A673 (cell line): ENCODE measurements at regions not wholly inside any gene's neighbourhood (a gene's known extent, or its start where the extent isn't known, plus 50 kb on each side); places are given as distances from the start of the nearest gene placed in this dataset.

Experiments
- BruUV-seq: library from RNA; stranded (reverse); fragments of 400-500 nt; replicated peaks from 2 replicates; lab custom pipeline; 2021; lab: Mats Ljungman, UMichigan
- CTCF ChIA-PET: fragments of 300-600 bp; sonication (Branson Sonifier 250); formaldehyde crosslinking; loops from one replicate; lab custom pipeline; 2022; ENCODE audit warnings: antibody characterized with exemption; lab: Charles Lee
- POLR2A ChIA-PET: fragments of 300-600 bp; sonication (Branson Sonifier 250); formaldehyde crosslinking; loops from one replicate; lab custom pipeline; 2022; ENCODE audit warnings: antibody characterized with exemption; ENCODE audit not compliant: low non-redundant PET; lab: Charles Lee
- DNase-seq: peaks from one replicate; pipeline ENCODE4 v3.0.0-alpha.2; 2015; ENCODE audit warnings: low spot score
- H3K27ac ChIP-seq: fragments of 200-600 bp; sonication (generic); 2 replicates; pipeline ENCODE4 v1.5.1; 2016; ENCODE audit warnings: mixed run types, low read depth, mild to moderate bottlenecking, mixed read lengths, antibody characterized with exemption, low read length; ENCODE audit not compliant: poor library complexity, severe bottlenecking
- H3K27me3 ChIP-seq: fragments of 200-600 bp; sonication (generic); replicated peaks from 2 replicates; pipeline ENCODE4 v1.6.1; 2017; ENCODE audit warnings: mixed run types, low read depth, mild to moderate bottlenecking, mixed read lengths, antibody characterized with exemption, low read length; ENCODE audit not compliant: insufficient read depth, poor library complexity
- H3K36me3 ChIP-seq: fragments of 200-600 bp; sonication (generic); 2 replicates; pipeline ENCODE4 v1.6.1; 2016; ENCODE audit warnings: mixed run types, mild to moderate bottlenecking, mixed read lengths, antibody characterized with exemption, low read length; ENCODE audit not compliant: insufficient read depth, poor library complexity, severe bottlenecking
- H3K4me1 ChIP-seq: fragments of 200-600 bp; sonication (generic); 2 replicates; pipeline ENCODE4 v1.6.1; 2017; ENCODE audit warnings: mixed run types, mild to moderate bottlenecking, mixed read lengths, antibody characterized with exemption, low read length; ENCODE audit not compliant: insufficient read depth, poor library complexity, severe bottlenecking
- H3K4me3 ChIP-seq: fragments of 200-600 bp; sonication (generic); 2 replicates; pipeline ENCODE4 v1.5.1; 2016; ENCODE audit warnings: low read depth, mixed run types, mild to moderate bottlenecking, mixed read lengths, low read length; ENCODE audit not compliant: poor library complexity, severe bottlenecking
- H3K9me3 ChIP-seq: fragments of 200-600 bp; sonication (generic); 2 replicates; pipeline ENCODE4 v1.6.1; 2016; ENCODE audit warnings: mixed run types, low read depth, mild to moderate bottlenecking, mixed read lengths, antibody characterized with exemption, low read length; ENCODE audit not compliant: poor library complexity, severe bottlenecking
- EZH2 ChIP-seq: fragments of 200-600 bp; sonication (generic); IDR thresholded peaks from 2 replicates; pipeline ENCODE4 v1.6.1; 2017; ENCODE audit warnings: borderline replicate concordance, low read depth, mild to moderate bottlenecking, mixed read lengths, antibody characterized with exemption, low read length; ENCODE audit not compliant: poor library complexity, severe bottlenecking
- intact Hi-C: fragments of 100-400 bp; cut with micrococcal nuclease; formaldehyde crosslinking; loops from one replicate; pipeline ENCODE4 v1.10.0; 2022; ENCODE audit not compliant: unreplicated experiment
- TF ChIP-seq, protein P1 (sequence below): fragments of 300-800, 200-600 bp; sonication (generic); conservative IDR thresholded peaks from 2 replicates; pipeline ENCODE4 v1.5.1; 2017; ENCODE audit warnings: low read depth, mild to moderate bottlenecking, antibody characterized with exemption, low read length, moderate library complexity, mixed read lengths

DNA sequence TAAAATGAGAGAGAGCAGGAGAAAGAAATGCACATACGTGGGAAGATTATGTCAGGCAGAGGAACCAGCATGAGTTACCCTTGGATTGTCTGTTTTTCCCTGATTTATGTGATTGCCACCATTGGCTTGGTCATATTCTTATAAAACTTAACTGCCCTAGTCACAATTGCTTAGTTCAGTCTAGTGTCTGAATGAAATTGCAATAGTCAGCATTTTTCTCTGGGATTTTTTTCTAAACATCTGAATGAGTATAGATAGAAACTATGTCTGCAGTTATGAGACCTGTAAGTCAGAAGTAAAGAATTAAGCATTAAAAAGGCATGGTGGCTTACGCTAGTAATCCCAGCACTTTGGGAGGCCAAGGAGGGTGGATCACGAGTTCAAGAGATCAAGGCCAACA is 889.8 kb downstream of the PLA2G4A start:
- H3K27ac ChIP-seq = no peak overlapping the region
- ChIA-PET CTCF (no interaction called here), POLR2A (no interaction called here)
- intact Hi-C loops = no loop called here
- H3K36me3 ChIP-seq = no peaks in the 10 kb centered on the region
- BruUV-seq = no TSS peak
- no peaks in the 10 kb centered on the region for H3K4me1 ChIP-seq
- H3K27me3 ChIP-seq = no peaks in the 10 kb centered on the region
- no peak overlapping the region for H3K4me3 ChIP-seq
- TF ChIP-seq EZH2 = no peak
- TF ChIP-seq, protein P1, sequence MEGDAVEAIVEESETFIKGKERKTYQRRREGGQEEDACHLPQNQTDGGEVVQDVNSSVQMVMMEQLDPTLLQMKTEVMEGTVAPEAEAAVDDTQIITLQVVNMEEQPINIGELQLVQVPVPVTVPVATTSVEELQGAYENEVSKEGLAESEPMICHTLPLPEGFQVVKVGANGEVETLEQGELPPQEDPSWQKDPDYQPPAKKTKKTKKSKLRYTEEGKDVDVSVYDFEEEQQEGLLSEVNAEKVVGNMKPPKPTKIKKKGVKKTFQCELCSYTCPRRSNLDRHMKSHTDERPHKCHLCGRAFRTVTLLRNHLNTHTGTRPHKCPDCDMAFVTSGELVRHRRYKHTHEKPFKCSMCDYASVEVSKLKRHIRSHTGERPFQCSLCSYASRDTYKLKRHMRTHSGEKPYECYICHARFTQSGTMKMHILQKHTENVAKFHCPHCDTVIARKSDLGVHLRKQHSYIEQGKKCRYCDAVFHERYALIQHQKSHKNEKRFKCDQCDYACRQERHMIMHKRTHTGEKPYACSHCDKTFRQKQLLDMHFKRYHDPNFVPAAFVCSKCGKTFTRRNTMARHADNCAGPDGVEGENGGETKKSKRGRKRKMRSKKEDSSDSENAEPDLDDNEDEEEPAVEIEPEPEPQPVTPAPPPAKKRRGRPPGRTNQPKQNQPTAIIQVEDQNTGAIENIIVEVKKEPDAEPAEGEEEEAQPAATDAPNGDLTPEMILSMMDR = no peak
- H3K9me3 ChIP-seq = no peaks in the 10 kb centered on the region
- no peak for DNase-seq

DNA sequence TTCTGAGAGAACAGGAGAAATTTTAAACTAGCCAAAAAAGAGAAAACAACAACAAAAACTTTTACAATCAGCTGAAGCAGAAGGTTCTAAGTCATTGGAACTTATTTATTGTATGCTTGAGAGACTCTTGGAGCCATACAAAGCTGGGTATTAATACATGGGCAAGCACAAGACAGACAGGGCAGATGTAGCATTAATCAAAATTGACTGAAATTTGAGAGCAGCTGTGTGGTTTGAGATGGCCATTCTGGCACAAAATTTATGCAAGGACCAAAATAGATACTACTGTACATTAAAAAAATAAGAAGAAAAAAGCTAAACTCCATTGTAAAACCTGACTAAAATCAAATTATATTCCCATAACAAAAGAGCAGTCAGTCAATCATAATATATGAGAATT is 892.5 kb downstream of the PLA2G4A start:
- ChIA-PET POLR2A (no interaction called here), CTCF (no interaction called here)
- H3K27me3 ChIP-seq = no peaks in the 10 kb centered on the region
- TF ChIP-seq EZH2 = no peak
- TF ChIP-seq, protein P1 = no peak
- BruUV-seq = no TSS peak
- no peak for DNase-seq
- H3K4me3 ChIP-seq = no peak overlapping the region
- no peaks in the 10 kb centered on the region for H3K4me1 ChIP-seq
- H3K36me3 ChIP-seq = no peaks in the 10 kb centered on the region
- no peaks in the 10 kb centered on the region for H3K9me3 ChIP-seq
- intact Hi-C loops = no loop called here
- no peak overlapping the region for H3K27ac ChIP-seq

DNA sequence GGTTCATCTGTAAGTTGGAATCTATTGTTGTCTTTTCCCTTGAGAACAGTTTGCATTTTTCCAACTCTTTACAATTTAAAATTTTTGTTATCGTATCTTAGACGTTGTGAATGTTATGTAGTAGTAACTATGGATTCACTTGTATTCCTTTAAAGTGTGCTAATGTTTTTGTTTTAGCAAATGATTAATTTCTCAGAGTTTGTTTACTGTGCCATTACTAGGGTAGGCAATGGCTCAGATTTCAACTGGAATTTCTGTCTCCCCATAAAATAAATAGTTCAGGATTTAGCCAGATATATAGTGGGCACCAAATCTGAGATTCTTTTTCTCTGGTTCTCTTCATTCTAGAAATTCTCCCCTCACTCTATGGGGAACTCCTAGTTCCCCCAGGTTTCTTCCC is 896.5 kb downstream of the PLA2G4A start:
- ChIA-PET POLR2A (no interaction called here), CTCF (no interaction called here)
- Histone ChIP-seq H3K27me3 (no peaks in the 10 kb centered on the region), H3K27ac (no peak overlapping the region), H3K4me1 (no peaks in the 10 kb centered on the region), H3K9me3 (no peaks in the 10 kb centered on the region), H3K36me3 (no peaks in the 10 kb centered on the region), H3K4me3 (no peak overlapping the region)
- no TSS peak for BruUV-seq
- DNase-seq = no peak
- TF ChIP-seq, protein P1 = no peak
- no peak for TF ChIP-seq EZH2
- intact Hi-C loops = no loop called here
